ENCODE measurements at regions not wholly inside any gene's neighbourhood (a gene's known extent, or its start where the extent isn't known, plus 50 kb on each side); places are given as distances from the start of the nearest gene placed in this dataset.
"Not testable (repeated sequence)": the region's sequence is repeated elsewhere in the genome, so short reads cannot be mapped to it uniquely, and the experiment has no call there.

DNA sequence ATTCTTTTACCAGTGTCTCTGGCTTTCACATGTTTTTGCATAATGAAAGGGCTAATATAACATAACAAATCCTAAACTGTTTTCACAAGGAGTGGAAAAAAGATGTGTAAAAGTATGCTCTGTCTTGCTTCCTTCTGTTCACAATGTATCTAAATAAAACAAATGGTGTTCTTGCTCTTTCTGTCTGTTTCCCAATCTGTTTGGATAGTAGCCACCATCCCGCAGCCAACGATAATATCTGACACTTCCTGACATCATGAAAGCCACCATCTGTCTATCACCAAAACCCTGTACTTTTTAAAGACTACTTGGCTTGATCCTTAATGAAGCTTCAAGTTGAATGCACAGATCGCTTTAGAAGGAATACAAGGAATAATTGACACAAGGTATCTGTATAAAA, 246.2 kb downstream of the ETV1 start:
- Histone ChIP-seq H3K27ac (ENCODE audit: low read depth, low read length, severe bottlenecking) (no peak overlapping the region), H3K36me3 (ENCODE audit: control insufficient read depth, insufficient read depth, low read length) (no peaks in the 10 kb centered on the region), H3K9me3 (ENCODE audit: control insufficient read depth, low read length) (no peaks in the 10 kb centered on the region), H3K4me1 (ENCODE audit: control insufficient read depth, insufficient read depth, low read length, poor library complexity, severe bottlenecking) (peaks cover 13% of the 10 kb centered on the region), H3K4me3 (ENCODE audit: extremely low read depth, insufficient read depth, low read length, poor library complexity, severe bottlenecking) (no peak overlapping the region)
- WGBS, 2 experiments (ENCODE audit: insufficient coverage in 2 of 2) = 100% methylated on average over 1 of the region's 3 CpGs; no CpG with 5 or more reads in 1 of the 2 experiments

DNA sequence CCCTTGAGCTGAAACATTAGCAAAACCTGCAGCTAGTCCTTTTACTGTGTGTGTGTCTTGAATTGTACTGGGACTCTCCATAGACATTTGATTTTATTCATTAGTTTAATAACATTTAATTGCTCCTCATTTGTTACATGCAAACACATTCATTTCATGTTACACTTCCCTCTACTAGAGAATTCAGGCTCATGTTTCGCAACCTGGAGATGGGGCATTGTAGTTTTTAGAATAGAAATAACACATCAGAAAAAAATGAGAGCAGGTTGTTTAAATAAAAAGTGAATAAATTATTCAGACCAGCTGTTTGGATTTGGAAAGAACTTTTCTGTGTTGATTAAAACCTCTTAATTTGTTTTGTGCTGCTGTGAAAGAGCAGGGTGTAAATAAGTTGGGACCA, 243.9 kb downstream of the ETV1 start:
- Histone ChIP-seq H3K27ac (ENCODE audit: low read depth, low read length, severe bottlenecking) (no peak overlapping the region), H3K4me3 (ENCODE audit: extremely low read depth, insufficient read depth, low read length, poor library complexity, severe bottlenecking) (no peak overlapping the region), H3K36me3 (ENCODE audit: control insufficient read depth, insufficient read depth, low read length) (no peaks in the 10 kb centered on the region), H3K9me3 (ENCODE audit: control insufficient read depth, low read length) (no peaks in the 10 kb centered on the region), H3K4me1 (ENCODE audit: control insufficient read depth, insufficient read depth, low read length, poor library complexity, severe bottlenecking) (peaks cover 13% of the 10 kb centered on the region)
- WGBS, 2 experiments (ENCODE audit: insufficient coverage in 2 of 2) = no CpG with 5 or more reads among the region's 1 CpG

DNA sequence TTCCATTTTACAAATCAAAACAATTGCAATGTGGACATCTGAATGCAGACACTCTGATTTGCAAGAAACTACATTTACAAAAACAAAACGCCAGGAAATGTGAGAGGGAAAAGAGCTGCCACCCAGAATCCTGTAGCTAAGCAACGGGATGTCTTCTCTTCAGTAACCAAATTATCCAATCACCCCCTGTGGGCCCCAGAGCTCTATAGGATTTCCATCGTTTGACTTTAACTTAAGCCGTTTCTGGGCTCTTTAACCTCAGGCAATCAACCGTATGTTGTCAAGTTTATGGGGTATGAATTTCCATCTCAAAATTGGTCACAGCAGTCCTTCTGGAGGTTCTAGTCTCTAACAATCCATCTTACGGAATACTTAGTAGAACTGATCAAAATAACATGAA, 240.5 kb downstream of the ETV1 start:
- Histone ChIP-seq H3K4me1 (ENCODE audit: control insufficient read depth, insufficient read depth, low read length, poor library complexity, severe bottlenecking) (no peaks in the 10 kb centered on the region), H3K4me3 (ENCODE audit: extremely low read depth, insufficient read depth, low read length, poor library complexity, severe bottlenecking) (no peak overlapping the region), H3K27ac (ENCODE audit: low read depth, low read length, severe bottlenecking) (no peak overlapping the region), H3K9me3 (ENCODE audit: control insufficient read depth, low read length) (no peaks in the 10 kb centered on the region), H3K36me3 (ENCODE audit: control insufficient read depth, insufficient read depth, low read length) (no peaks in the 10 kb centered on the region)
- WGBS, 2 experiments (ENCODE audit: insufficient coverage in 2 of 2) = 0% methylated on average over 1 to 2 of the region's 6 CpGs

DNA sequence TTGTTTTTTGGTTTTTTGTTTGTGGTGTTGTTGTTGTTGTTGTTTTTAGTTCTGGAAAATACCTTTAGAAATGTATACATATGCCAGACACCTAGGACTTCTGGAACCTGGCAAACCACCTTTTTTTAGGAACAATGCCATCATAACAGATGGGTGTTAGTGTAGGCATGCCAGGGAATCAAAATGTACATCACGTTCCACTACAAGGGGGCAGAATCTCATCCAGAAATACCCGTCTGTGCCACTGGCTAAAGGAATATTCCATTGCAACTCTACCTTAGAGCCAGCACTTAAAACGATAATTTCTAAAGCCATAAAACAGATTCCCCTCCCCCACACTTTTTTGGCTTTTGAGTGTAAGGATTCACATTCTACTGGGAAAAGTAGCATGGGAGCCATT, 239.8 kb downstream of the ETV1 start:
- WGBS, 2 experiments (ENCODE audit: insufficient coverage in 2 of 2) = 85% methylated on average over 2 of the region's 3 CpGs; no CpG with 5 or more reads in 1 of the 2 experiments
- H3K27ac ChIP-seq (ENCODE audit: low read depth, low read length, severe bottlenecking) = no peak overlapping the region

DNA sequence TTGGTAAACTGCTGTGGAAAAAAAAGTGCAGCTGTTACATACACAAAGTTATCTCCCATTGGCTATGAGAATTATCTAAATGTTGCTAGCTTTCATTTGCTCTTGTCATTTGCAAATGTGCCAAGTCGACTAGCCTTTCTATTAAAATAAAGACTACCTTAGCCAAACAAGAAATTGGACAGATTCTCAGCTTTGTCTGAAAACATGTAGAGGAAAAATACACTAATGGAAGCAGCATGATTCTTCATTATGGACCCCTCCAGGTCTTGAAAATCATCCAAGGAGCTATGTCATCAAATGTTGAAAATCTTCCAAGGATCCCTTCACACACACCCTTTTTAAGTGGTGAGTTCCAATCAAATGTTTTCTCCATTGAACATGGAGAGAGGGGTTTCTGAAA, 237.7 kb downstream of the ETV1 start:
- no peaks in the 10 kb centered on the region for H3K4me1 ChIP-seq (ENCODE audit: control insufficient read depth, insufficient read depth, low read length, poor library complexity, severe bottlenecking)
- no peaks in the 10 kb centered on the region for H3K36me3 ChIP-seq (ENCODE audit: control insufficient read depth, insufficient read depth, low read length)
- H3K4me3 ChIP-seq (ENCODE audit: extremely low read depth, insufficient read depth, low read length, poor library complexity, severe bottlenecking) = no peak overlapping the region

More for the DNA sequence above, 239.8 kb downstream of the ETV1 start:
- Histone ChIP-seq H3K4me3 (ENCODE audit: extremely low read depth, insufficient read depth, low read length, poor library complexity, severe bottlenecking) (no peak overlapping the region), H3K4me1 (ENCODE audit: control insufficient read depth, insufficient read depth, low read length, poor library complexity, severe bottlenecking) (no peaks in the 10 kb centered on the region), H3K9me3 (ENCODE audit: control insufficient read depth, low read length) (no peaks in the 10 kb centered on the region), H3K36me3 (ENCODE audit: control insufficient read depth, insufficient read depth, low read length) (no peaks in the 10 kb centered on the region)

DNA sequence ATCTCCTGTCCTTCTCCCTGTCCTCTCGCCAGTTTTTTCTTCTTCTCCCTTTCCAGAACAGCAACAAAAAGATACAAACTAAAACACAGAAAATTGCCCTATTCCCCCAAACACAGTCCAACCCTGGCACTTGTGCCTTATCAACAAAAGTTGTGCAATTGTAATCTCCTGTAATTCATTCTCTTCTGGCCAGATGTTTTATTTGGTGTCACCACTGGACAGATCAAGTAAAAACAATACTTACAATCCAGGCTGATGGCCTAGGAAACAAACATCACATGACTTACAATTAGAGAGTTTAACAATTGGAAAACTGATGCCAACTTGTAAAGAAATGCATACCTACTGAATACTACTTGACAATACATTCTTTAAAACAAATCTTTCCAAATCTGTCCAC, 231.6 kb downstream of the ETV1 start:
- Histone ChIP-seq H3K27ac (ENCODE audit: low read depth, low read length, severe bottlenecking) (no peak overlapping the region), H3K9me3 (ENCODE audit: control insufficient read depth, low read length) (no peaks in the 10 kb centered on the region), H3K4me1 (ENCODE audit: control insufficient read depth, insufficient read depth, low read length, poor library complexity, severe bottlenecking) (no peaks in the 10 kb centered on the region), H3K4me3 (ENCODE audit: extremely low read depth, insufficient read depth, low read length, poor library complexity, severe bottlenecking) (no peak overlapping the region), H3K36me3 (ENCODE audit: control insufficient read depth, insufficient read depth, low read length) (no peaks in the 10 kb centered on the region)
- 91 to 92% methylated on average over 1 of the region's 1 CpG for WGBS, 2 experiments (ENCODE audit: insufficient coverage in 2 of 2)

More for the DNA sequence above, 237.7 kb downstream of the ETV1 start:
- no peaks in the 10 kb centered on the region for H3K9me3 ChIP-seq (ENCODE audit: control insufficient read depth, low read length)
- WGBS, 2 experiments (ENCODE audit: insufficient coverage in 2 of 2) = no CpG with 5 or more reads among the region's 1 CpG
- H3K27ac ChIP-seq (ENCODE audit: low read depth, low read length, severe bottlenecking) = no peak overlapping the region

DNA sequence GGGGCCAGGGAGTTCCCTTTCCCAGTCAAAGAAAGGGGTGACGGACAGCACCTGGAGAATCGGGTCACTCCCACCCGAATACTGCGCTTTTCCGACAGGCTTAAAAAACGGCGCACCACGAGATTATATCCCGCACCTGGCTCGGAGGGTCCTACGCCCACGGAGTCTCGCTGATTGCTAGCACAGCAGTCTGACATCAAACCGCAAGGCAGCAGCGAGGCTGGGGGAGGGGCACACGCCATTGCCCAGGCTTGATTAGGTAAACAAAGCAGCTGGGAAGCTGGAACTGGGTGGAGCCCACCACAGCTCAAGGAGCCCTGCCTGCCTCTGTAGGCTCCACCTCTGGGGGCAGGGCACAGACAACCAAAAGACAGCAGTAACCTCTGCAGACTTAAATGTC, 223.6 kb downstream of the ETV1 start:
- not testable (repeated sequence) for H3K4me1 ChIP-seq (ENCODE audit: control insufficient read depth, insufficient read depth, low read length, poor library complexity, severe bottlenecking); H3K27ac ChIP-seq (ENCODE audit: low read depth, low read length, severe bottlenecking); H3K4me3 ChIP-seq (ENCODE audit: extremely low read depth, insufficient read depth, low read length, poor library complexity, severe bottlenecking); H3K36me3 ChIP-seq (ENCODE audit: control insufficient read depth, insufficient read depth, low read length); H3K9me3 ChIP-seq (ENCODE audit: control insufficient read depth, low read length)
- 80% methylated on average over 1 of the region's 16 CpGs; no CpG with 5 or more reads in 1 of the 2 experiments for whole genome bisulfite sequencing, 2 experiments (ENCODE audit: insufficient coverage in 2 of 2)

DNA sequence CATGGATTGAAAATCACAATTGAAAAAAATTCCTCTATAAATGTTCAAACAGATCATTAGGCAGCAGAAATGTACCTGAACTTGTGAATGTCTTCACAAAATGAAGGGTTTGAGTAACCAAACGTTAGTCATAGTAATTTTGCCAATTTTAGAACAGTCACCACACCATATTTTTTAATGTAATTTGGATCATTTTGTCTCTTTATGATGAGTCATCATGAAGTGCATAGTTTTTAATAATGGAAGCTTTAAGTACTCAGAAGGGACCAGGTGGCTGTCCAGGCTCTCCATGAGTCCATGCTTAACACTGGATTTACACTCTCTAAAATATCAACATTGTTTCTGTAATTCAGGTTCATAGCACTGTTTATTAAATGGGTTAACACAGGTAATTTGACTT, 219.2 kb downstream of the ETV1 start:
- H3K36me3 ChIP-seq (ENCODE audit: control insufficient read depth, insufficient read depth, low read length) = no peaks in the 10 kb centered on the region
- no CpG with 5 or more reads among the region's 1 CpG for WGBS, 2 experiments (ENCODE audit: insufficient coverage in 2 of 2)
- no peaks in the 10 kb centered on the region for H3K4me1 ChIP-seq (ENCODE audit: control insufficient read depth, insufficient read depth, low read length, poor library complexity, severe bottlenecking)
- H3K27ac ChIP-seq (ENCODE audit: low read depth, low read length, severe bottlenecking) = no peak overlapping the region
- no peak overlapping the region for H3K4me3 ChIP-seq (ENCODE audit: extremely low read depth, insufficient read depth, low read length, poor library complexity, severe bottlenecking)
- no peaks in the 10 kb centered on the region for H3K9me3 ChIP-seq (ENCODE audit: control insufficient read depth, low read length)

DNA sequence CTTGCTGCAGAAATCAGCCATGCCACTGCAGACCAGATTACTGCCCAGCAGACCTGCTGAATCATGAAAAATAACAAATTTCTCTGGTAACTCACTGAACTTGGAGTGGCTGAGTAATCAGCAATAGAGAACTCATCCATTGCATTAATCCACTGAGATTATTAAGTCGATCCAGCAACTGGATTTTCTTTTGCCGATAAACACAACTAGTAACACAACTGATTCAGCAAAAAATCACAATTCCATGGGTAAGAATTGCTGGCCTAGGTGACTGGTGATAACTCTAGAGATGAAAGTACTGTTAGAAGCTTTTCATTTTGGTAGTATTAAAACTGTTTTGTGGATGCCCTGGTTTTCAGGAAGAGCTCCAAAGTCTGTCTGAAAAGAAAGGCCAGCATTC, 214.5 kb downstream of the ETV1 start:
- WGBS, 2 experiments (ENCODE audit: insufficient coverage in 2 of 2) = 100% methylated on average over 1 of the region's 2 CpGs; no CpG with 5 or more reads in 1 of the 2 experiments
- H3K4me3 ChIP-seq (ENCODE audit: extremely low read depth, insufficient read depth, low read length, poor library complexity, severe bottlenecking) = no peak overlapping the region
- no peaks in the 10 kb centered on the region for H3K4me1 ChIP-seq (ENCODE audit: control insufficient read depth, insufficient read depth, low read length, poor library complexity, severe bottlenecking)
- H3K9me3 ChIP-seq (ENCODE audit: control insufficient read depth, low read length) = no peaks in the 10 kb centered on the region
- H3K27ac ChIP-seq (ENCODE audit: low read depth, low read length, severe bottlenecking) = no peak overlapping the region
- H3K36me3 ChIP-seq (ENCODE audit: control insufficient read depth, insufficient read depth, low read length) = no peaks in the 10 kb centered on the region

DNA sequence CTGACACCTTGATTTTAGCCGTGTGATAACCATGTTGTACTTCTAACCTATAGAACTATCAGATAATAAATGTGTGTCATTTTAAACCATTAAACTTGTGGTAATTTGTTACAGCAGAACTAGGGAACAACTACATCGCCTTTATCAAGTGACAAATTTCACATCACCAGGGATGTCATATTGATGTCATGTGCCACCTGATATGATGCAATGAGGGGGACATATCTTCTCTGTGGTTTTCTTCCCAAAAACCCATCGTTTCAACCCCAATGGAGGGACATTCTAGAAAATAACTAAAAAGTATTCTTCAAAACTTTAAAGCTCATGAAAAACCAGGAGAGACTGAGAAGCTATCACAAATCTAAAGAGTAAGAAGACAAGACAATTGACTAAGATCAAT, 212.2 kb downstream of the ETV1 start:
- Histone ChIP-seq H3K4me3 (ENCODE audit: extremely low read depth, insufficient read depth, low read length, poor library complexity, severe bottlenecking) (no peak overlapping the region), H3K9me3 (ENCODE audit: control insufficient read depth, low read length) (no peaks in the 10 kb centered on the region), H3K36me3 (ENCODE audit: control insufficient read depth, insufficient read depth, low read length) (no peaks in the 10 kb centered on the region), H3K4me1 (ENCODE audit: control insufficient read depth, insufficient read depth, low read length, poor library complexity, severe bottlenecking) (no peaks in the 10 kb centered on the region), H3K27ac (ENCODE audit: low read depth, low read length, severe bottlenecking) (no peak overlapping the region)
- 100% methylated on average over 1 of the region's 3 CpGs; no CpG with 5 or more reads in 1 of the 2 experiments for WGBS, 2 experiments (ENCODE audit: insufficient coverage in 2 of 2)

DNA sequence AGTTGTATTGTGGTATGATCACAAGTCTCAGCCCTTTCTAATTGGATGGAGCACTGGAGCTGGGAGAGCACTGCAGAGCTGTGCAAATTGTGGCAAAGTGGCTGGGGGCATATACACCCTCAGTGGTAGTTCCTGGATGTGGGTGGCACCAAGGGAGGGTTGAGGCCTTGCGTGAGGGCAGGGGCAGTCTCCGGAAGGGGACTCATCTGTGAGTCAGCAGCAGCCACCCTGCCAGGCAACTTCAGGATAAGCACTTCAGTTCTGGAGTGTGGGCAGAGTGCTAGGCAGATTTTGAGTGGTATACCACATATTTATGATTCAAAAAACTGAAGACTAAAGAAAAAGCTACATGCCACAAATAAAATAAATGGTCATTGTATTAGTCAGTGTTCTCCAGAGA, 210.5 kb downstream of the ETV1 start:
- Histone ChIP-seq H3K4me1 (ENCODE audit: control insufficient read depth, insufficient read depth, low read length, poor library complexity, severe bottlenecking) (no peaks in the 10 kb centered on the region), H3K9me3 (ENCODE audit: control insufficient read depth, low read length) (no peaks in the 10 kb centered on the region), H3K4me3 (ENCODE audit: extremely low read depth, insufficient read depth, low read length, poor library complexity, severe bottlenecking) (no peak overlapping the region), H3K27ac (ENCODE audit: low read depth, low read length, severe bottlenecking) (no peak overlapping the region), H3K36me3 (ENCODE audit: control insufficient read depth, insufficient read depth, low read length) (no peaks in the 10 kb centered on the region)
- WGBS, 2 experiments (ENCODE audit: insufficient coverage in 2 of 2) = 57 to 89% methylated on average over 2 of the region's 2 CpGs
